HG02884 (cell line): ENCODE measurements at regions not wholly inside any gene's neighbourhood (a gene's known extent, or its start where the extent isn't known, plus 50 kb on each side); places are given as distances from the start of the nearest gene placed in this dataset.

ENCODE experiments used
- ATAC-seq: cut with Tn5 transposase; IDR thresholded peaks from one replicate; pipeline ENCODE4 v1.9.1; 2021; ENCODE audit warnings: mild to moderate bottlenecking, moderate library complexity; ENCODE audit not compliant: unreplicated experiment

GRCh38 chr9:626596-626995 is 214.9 kb upstream of the DMRT1 start:
- peak; percentile 82 for ATAC-seq

GRCh38 chr9:627336-627970 is 214.0 kb upstream of the DMRT1 start:
- no peak for ATAC-seq

- ATAC-seq: no peak
Measured at GRCh38 chr9:629146-629545, 212.4 kb upstream of the DMRT1 start.

GRCh38 chr9:630817-631216 is 210.7 kb upstream of the DMRT1 start:
- ATAC-seq: no peak

- ATAC-seq: no peak
Measured at GRCh38 chr9:631596-631995, 209.9 kb upstream of the DMRT1 start.

- no peak for ATAC-seq
Measured at GRCh38 chr9:633461-633860, 208.0 kb upstream of the DMRT1 start.

- no peak for ATAC-seq
Measured at GRCh38 chr9:636931-637591, 204.4 kb upstream of the DMRT1 start.

GRCh38 chr9:638152-638551 is 203.3 kb upstream of the DMRT1 start:
- no peak for ATAC-seq

- ATAC-seq: no peak
Measured at GRCh38 chr9:642014-642413, 199.5 kb upstream of the DMRT1 start.

GRCh38 chr9:643966-644365 is 197.5 kb upstream of the DMRT1 start:
- no peak for ATAC-seq

GRCh38 chr9:647522-647921 is 194.0 kb upstream of the DMRT1 start:
- ATAC-seq: no peak

GRCh38 chr9:649128-650074 is 192.1 kb upstream of the DMRT1 start:
- no peak for ATAC-seq

- ATAC-seq: no peak
Measured at GRCh38 chr9:650362-650761, 191.1 kb upstream of the DMRT1 start.

GRCh38 chr9:651371-651770 is 190.1 kb upstream of the DMRT1 start:
- ATAC-seq: no peak

GRCh38 chr9:652914-653313 is 188.6 kb upstream of the DMRT1 start:
- no peak for ATAC-seq

GRCh38 chr9:653421-653820 is 188.1 kb upstream of the DMRT1 start:
- ATAC-seq: no peak

GRCh38 chr9:653856-654387 is 187.6 kb upstream of the DMRT1 start:
- no peak for ATAC-seq

GRCh38 chr9:655875-656274 is 185.6 kb upstream of the DMRT1 start:
- ATAC-seq: no peak

GRCh38 chr9:656926-657568 is 184.4 kb upstream of the DMRT1 start:
- no peak for ATAC-seq

GRCh38 chr9:659286-659685 is 182.2 kb upstream of the DMRT1 start:
- no peak for ATAC-seq

GRCh38 chr9:660227-660626 is 181.3 kb upstream of the DMRT1 start:
- ATAC-seq: peak; percentile 60
